GM12874 (cell line): ENCODE measurements at regions not wholly inside any gene's neighbourhood (a gene's known extent, or its start where the extent isn't known, plus 50 kb on each side); places are given as distances from the start of the nearest gene placed in this dataset.

Experiments
- TF ChIP-seq, protein P1 (sequence below): IDR thresholded peaks from 2 replicates; pipeline ENCODE4 v1.5.1; 2011; ENCODE audit warnings: low read depth, mild to moderate bottlenecking, control low read depth, low read length, moderate library complexity; ENCODE audit not compliant: insufficient read depth

DNA sequence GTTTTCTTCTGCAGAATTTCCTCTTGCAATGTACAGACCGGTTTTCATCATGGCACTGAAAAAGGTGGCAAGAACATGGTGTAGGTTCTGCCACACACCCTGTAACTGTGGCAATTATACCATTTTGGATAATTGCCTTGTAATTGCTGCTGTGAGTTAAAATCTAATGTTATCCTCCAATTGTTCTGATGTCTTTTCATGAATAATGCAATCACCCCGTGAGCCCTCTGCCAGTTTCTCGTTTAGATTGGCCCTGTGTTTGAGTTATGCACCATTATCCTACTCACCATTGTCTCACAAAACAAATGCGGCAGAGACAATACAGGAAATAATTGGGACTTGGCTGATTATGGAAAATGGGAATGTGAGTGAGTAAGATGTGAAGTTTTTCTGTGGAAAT is 61.8 kb upstream of the MTNR1B start:
- TF ChIP-seq, protein P1, sequence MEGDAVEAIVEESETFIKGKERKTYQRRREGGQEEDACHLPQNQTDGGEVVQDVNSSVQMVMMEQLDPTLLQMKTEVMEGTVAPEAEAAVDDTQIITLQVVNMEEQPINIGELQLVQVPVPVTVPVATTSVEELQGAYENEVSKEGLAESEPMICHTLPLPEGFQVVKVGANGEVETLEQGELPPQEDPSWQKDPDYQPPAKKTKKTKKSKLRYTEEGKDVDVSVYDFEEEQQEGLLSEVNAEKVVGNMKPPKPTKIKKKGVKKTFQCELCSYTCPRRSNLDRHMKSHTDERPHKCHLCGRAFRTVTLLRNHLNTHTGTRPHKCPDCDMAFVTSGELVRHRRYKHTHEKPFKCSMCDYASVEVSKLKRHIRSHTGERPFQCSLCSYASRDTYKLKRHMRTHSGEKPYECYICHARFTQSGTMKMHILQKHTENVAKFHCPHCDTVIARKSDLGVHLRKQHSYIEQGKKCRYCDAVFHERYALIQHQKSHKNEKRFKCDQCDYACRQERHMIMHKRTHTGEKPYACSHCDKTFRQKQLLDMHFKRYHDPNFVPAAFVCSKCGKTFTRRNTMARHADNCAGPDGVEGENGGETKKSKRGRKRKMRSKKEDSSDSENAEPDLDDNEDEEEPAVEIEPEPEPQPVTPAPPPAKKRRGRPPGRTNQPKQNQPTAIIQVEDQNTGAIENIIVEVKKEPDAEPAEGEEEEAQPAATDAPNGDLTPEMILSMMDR: no peak

DNA sequence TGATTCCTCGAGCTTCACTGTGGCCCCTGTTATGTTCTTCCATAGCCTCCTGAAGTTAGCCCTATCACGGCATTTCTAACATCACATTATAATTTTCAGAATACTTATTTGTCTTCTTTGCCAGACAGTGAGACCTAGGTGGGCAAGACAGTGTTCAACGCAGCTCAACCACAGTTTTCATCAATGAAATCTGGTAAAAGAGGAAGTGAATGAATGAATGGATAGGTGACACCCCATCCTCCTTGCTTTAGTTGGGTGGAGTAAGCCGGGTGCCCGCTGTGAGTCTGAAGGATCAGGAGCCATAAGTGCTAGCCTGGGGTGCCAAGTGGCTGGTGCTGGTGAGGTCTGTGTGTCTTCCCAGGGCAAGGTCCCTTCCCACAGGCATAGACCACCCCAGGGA is 60.2 kb upstream of the MTNR1B start:
- TF ChIP-seq, protein P1: no peak

DNA sequence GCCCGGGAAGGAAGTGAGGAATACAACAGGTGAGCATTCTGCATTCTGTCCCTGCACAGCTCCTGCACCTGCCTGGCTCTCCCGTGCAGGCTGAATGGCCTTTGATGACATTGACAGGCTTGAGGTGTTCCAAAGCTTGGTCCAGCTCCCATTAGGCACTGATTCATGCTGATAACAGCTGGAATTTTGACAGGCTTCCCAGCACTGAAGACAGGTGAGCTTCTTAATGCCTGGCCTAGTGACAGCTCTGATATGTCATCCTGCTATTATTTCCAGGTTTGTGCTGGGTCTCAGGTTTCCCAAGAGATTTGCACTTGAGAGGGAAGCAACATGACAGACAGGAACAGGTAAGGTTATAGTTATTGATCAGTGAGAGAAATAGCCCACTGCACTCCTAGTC is 58.0 kb upstream of the MTNR1B start:
- TF ChIP-seq, protein P1: no peak

DNA sequence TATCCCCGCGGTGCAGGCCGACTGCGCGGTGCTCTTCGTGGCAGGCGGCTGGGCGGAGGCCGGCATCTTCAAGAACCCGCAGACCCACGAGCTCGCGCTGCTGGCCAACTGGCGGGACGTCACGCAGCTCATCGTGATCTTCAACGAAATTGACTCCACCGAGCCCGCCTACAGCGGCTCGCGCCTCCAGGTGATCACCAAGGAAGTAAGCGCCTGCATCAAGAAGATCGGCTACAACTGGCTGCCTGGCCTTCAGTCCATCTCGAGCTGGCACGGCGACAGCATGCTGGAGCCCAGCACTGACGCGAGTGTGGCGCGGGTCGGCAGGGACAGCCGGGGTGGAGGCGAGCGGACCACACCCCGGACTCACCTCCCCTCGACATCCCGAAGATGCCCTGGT is 53.9 kb upstream of the MTNR1B start:
- TF ChIP-seq, protein P1: no peak

DNA sequence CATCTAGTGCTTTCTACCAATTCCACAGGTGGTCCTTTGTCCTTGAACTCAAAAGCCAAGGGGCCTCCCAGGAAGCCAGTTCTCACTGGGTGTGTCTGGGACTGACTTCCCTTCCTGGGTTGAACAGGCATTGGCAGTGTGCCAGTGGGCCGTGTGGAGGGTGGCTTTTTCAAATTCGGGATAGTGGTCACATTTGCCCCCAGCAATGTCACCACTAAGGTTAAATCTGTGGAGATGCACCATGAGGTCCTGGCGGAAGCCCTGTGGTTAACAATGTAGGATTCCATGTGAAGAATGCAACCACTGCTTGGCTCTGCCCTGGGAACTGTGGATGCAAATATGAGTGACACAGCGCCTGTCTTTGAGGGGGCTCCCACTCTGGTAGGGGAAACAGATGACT is 53.2 kb upstream of the MTNR1B start:
- TF ChIP-seq, protein P1: no peak

DNA sequence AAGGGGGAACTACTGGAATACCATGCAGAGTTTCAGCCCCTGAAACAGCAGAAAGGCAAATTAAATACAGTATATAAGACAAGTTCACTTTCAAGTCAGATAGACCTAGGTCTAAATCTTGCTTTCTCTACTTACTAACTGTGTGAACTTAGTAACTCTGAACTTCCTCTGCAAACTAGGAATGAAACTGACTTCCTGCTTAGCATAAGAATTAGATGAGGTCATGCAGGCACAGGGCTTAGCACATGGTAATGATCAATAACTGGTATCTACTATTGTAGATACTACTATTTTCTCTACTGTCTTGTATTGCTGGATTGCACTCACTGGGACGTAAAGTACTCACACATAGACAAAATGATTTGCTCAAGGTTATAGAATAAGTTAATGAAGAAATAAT is 51.5 kb upstream of the MTNR1B start:
- TF ChIP-seq, protein P1: no peak

DNA sequence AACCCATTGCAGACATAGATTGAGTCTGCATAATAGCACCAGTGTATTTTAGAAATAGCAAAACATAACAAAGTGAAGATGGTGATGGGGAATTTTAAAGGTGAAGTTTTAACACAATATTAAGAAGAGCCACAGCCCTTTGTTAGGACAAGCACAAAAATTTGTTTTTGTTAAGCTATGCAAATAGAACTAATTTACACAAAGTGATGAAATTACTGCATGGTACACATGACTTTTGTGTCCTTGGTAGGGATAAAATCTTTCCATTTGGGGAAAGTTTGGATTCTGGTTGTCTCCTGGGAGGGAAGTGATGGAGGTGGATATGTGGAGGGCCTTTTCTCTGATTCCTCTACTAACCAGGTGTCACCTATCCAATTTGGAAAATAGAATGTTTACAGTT is 50.4 kb upstream of the MTNR1B start:
- TF ChIP-seq, protein P1: no peak
